ENCODE measurements at regions not wholly inside any gene's neighbourhood (a gene's known extent, or its start where the extent isn't known, plus 50 kb on each side); places are given as distances from the start of the nearest gene placed in this dataset.
"Not testable (repeated sequence)": the region's sequence is repeated elsewhere in the genome, so short reads cannot be mapped to it uniquely, and the experiment has no call there.

DNA sequence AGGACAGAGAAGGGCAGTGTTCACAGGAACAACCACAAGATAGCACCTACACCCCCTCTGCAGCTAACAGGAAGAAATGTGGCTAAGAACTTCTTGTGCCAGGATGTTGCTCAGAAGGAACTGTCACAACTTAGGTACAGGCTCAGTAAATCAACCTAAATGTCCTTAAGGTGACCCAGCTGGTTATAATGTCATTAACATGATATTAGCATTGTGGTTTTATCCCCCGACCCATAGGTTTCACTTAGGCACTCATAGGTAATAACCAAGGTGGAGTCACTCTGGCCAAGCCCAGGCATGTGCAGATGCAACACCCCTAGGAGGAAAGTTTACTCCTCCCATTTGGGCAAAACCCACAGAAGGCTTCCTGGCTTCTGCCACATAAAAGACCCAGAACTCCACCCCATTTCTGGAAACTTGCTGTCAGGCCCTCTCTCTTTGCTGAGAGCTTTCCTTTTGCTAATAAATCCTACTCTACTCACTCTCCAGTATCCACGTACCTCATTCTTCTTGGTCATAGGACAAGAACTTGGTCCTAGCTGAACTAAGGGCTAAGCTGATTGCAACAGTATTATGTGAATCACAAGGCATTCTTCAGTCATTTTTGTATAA lies 951.3 kb downstream of the SLITRK5 start:
- no peak for DNase-seq

- DNase-seq = no peak
These were observed 952.0 kb downstream of the SLITRK5 start for GRCh38 chr13:88623150-88623549.

- no peak for DNase-seq
These were observed 955.9 kb downstream of the SLITRK5 start for GRCh38 chr13:88627071-88627470.

DNA sequence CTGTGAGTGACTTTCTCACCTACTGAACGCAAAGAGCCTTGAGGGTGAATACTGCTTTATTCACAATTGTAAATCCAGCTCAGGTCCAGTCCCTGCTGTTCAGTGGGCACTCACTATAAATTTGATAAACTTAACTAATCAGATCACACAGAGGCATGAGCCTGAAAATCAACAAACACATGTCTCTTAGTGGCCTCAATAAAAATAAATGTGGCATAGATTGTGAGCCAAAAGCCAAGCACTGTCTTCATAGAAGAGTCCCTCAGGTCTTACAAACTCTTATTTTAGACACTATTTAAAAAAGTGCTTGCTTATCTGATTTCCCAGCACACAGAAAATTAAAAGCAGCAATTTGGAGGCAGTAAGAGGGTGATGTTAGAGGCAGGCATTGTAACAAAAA lies 957.7 kb downstream of the SLITRK5 start:
- no peak for DNase-seq

- DNase-seq = no peak
These were observed 966.8 kb downstream of the SLITRK5 start for GRCh38 chr13:88637935-88638334.

DNA sequence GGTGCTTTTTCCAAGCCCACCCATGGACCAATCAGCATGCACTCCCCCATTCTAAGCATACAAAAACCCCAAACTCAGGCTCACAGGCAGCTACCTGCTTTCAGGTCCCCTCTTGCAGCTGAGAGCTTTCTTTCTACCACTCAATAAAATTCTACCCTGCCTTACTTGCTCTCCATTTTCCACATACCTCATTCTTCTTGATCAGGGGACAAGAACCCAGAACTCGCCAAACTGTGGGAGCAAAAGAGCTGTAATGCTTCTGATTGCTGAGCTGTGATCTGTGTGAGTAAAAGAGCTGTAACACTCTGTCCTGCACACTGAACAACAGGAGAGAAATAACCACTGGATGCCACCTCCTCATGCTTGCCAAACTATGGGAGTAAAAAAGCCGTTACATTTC lies 972.1 kb downstream of the SLITRK5 start:
- DNase-seq = no peak

GRCh38 chr13:88648598-88649373 lies 977.6 kb downstream of the SLITRK5 start:
- no peak for DNase-seq

DNA sequence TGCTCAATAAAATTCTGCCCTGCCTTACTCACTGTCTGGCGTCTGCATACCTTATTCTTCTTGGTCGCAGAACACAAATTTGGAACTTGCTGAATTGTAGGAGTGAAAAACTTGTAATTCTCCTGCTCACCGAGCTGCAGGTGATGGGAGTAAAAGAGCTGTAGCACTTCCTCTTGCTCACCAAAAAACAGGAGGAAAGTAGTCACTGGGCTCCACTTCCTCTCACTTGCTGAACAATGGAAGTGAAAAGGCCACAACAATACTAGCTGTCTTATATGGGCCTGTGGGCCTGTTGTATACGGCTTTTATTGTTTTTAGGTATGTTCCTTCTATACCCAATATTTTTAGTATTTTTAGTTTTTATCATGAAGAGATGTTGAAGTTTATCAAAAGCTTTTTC lies 978.7 kb downstream of the SLITRK5 start:
- DNase-seq = no peak

- DNase-seq = no peak
These were observed 980.4 kb downstream of the SLITRK5 start for GRCh38 chr13:88651531-88651930.

DNA sequence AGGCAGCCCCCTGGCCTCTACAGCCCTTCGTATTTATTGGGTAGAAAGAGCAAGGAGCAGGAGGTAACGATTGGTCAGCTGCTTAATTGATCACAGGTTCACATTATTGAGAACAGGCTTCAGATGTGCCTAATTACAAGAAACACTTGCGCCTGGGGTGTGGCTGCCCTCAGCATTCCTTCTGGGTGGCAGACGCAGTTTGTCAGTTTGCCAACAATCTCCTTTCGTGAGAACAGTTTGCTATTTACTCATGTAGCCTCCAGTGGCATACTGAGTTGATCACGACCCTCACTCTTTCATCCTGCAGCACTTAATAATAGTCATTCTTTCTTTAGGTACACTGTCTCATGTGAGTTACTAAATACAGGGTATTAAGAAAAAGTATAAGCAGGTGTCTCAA lies 985.6 kb downstream of the SLITRK5 start:
- no peak for DNase-seq

GRCh38 chr13:88670509-88670908 lies 999.3 kb downstream of the SLITRK5 start:
- DNase-seq = no peak

GRCh38 chr13:88674841-88675240 lies 1003.7 kb downstream of the SLITRK5 start:
- DNase-seq = no peak

- no peak for DNase-seq
These were observed 1004.3 kb downstream of the SLITRK5 start for GRCh38 chr13:88675347-88675996.

- no peak for DNase-seq
These were observed 1004.8 kb downstream of the SLITRK5 start for GRCh38 chr13:88676016-88676415.

DNA sequence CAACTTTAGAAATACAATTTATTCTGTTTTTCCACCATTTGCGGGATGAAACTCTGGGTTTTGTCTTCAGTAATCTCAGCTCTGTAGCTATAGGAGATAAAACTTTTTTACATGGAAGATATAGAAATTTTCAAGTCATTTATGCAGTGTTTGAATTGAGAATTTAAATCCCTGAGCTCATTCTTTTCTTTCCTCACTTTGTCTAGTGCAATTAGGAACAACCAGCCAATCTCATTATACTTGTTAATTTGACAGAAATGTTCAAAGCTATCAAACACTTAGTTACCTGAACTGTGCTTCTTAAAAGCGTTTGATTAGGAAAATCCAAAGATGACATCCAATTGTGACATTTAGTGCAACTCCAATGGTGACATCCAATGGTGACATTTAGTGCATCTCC lies 1014.3 kb downstream of the SLITRK5 start:
- DNase-seq = no peak

- DNase-seq = no peak
These were observed 1030.4 kb downstream of the SLITRK5 start for GRCh38 chr13:88701551-88701950.

GRCh38 chr13:88704600-88705275 lies 1033.6 kb downstream of the SLITRK5 start:
- no peak for DNase-seq

- no peak for DNase-seq
These were observed 1036.5 kb downstream of the SLITRK5 start for GRCh38 chr13:88707646-88708045.

DNA sequence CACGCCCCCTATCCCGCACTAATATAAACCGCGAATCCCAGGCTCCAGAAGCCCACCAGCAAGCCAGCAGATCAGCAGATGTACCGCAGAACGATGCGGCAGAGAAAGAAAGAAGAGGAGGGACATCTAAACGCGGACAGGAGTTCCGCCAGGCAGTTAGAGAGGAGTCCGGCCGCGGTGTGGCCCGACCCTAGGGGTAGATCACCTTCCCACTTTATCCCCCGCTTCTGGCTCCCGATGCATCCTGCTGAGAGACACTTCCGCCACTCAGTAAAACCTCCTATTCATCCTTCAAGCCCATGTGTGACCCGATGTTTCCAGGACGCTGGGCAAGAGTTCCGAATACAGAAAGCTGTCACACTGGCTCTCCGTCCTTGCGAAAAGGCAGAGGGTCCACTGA lies 1046.8 kb downstream of the SLITRK5 start:
- DNase-seq = no peak

DNA sequence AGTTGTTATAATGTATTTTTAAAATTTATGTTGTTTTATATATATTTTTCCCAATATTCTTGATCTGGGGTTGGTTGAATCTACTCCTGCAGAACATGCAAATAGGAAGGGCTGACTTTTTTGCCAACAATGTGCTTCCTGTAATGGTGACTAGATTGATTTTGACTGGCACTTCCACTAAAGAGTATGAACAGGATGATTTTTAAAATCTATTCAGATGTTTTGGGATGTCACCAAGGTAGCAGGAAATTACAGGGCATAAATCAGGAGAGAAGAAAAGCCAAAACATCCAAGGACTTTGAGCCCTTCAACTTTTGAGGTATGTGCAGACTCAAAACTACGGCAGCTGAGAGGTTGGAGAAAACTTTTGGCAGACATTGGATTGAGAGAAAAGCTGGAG lies 1047.6 kb downstream of the SLITRK5 start:
- DNase-seq = no peak

GRCh38 chr13:88726075-88726474 lies 1054.9 kb downstream of the SLITRK5 start:
- DNase-seq = no peak

DNA sequence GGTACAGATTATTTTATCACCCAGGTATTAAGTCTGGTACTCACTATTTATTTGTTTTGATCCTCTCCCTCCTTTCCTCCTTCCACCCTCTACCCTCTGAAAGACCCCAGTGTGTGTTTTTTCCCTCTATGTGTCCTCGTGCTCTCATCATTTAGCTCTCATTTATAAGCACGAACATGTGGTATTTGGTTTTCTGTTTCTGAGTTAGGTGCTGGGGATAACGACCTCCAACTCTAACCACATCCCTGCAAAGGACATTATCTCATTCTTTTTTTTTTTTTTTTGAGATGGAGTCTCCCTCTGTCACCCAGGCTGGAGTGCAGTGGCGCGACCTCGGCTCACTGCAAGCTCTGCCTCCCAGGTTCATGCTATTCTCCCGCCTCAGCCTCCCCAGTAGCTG lies 1056.1 kb downstream of the SLITRK5 start:
- DNase-seq = not testable (repeated sequence)

DNA sequence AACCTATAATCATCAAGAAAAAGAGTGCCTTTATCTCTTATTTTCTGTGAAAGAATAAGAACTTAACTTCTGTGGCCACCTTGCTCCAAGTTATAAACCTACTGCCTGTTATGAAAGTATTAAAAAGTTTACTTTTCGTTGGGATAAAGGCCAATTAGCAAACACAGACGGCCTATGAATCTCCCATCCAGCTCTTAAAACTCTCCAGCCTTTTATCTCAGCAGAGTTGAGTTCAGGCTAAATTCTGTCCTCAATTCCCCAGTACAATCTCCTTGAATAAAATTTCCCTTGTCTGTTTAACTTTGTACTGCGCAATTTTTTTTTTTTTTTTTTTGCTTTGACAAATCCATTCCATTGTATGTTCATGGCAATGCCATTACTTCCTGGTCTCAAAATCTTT lies 1058.4 kb downstream of the SLITRK5 start:
- DNase-seq = no peak

- DNase-seq = no peak
These were observed 1064.9 kb downstream of the SLITRK5 start for GRCh38 chr13:88736026-88736425.

Data from SW 1271 (cell line).